ENCODE measurements at regions not wholly inside any gene's neighbourhood (a gene's known extent, or its start where the extent isn't known, plus 50 kb on each side); places are given as distances from the start of the nearest gene placed in this dataset.

GRCh38 chr5:27242258-27242626 lies 203.9 kb upstream of the CDH9 start:
- no peak for TF ChIP-seq POLR2A (IDR thresholded peaks at IDR 0.05)
- no peak for TF ChIP-seq CTCF (IDR thresholded peaks at IDR 0.05)

Measured in body of pancreas (tissue), 4 donors.